GM12874 (cell line): ENCODE measurements at regions not wholly inside any gene's neighbourhood (a gene's known extent, or its start where the extent isn't known, plus 50 kb on each side); places are given as distances from the start of the nearest gene placed in this dataset.

ENCODE experiments used
- TF ChIP-seq, protein P1 (sequence below): IDR thresholded peaks from 2 replicates; pipeline ENCODE4 v1.5.1; 2011; ENCODE audit warnings: low read depth, mild to moderate bottlenecking, control low read depth, low read length, moderate library complexity; ENCODE audit not compliant: insufficient read depth

DNA sequence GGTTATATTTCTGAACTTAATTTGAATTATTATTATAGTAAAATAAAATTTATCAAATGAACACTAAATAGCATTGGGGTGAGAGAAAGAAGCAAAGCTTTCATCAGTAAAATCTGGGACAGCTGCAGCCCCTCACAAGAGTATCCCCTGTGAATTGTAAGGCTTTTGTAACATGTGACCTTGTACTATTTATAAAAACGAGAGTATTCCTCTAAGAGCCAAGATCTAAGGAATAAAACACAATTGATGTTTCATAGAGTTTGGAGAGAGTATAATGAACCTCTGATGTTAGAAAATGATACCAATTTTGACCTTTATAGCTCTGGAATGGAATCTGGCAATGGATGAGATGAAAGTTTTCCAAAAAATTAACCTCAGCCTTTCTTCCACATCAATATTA, 617.2 kb upstream of the ID4 start:
- TF ChIP-seq, protein P1, sequence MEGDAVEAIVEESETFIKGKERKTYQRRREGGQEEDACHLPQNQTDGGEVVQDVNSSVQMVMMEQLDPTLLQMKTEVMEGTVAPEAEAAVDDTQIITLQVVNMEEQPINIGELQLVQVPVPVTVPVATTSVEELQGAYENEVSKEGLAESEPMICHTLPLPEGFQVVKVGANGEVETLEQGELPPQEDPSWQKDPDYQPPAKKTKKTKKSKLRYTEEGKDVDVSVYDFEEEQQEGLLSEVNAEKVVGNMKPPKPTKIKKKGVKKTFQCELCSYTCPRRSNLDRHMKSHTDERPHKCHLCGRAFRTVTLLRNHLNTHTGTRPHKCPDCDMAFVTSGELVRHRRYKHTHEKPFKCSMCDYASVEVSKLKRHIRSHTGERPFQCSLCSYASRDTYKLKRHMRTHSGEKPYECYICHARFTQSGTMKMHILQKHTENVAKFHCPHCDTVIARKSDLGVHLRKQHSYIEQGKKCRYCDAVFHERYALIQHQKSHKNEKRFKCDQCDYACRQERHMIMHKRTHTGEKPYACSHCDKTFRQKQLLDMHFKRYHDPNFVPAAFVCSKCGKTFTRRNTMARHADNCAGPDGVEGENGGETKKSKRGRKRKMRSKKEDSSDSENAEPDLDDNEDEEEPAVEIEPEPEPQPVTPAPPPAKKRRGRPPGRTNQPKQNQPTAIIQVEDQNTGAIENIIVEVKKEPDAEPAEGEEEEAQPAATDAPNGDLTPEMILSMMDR = no peak

DNA sequence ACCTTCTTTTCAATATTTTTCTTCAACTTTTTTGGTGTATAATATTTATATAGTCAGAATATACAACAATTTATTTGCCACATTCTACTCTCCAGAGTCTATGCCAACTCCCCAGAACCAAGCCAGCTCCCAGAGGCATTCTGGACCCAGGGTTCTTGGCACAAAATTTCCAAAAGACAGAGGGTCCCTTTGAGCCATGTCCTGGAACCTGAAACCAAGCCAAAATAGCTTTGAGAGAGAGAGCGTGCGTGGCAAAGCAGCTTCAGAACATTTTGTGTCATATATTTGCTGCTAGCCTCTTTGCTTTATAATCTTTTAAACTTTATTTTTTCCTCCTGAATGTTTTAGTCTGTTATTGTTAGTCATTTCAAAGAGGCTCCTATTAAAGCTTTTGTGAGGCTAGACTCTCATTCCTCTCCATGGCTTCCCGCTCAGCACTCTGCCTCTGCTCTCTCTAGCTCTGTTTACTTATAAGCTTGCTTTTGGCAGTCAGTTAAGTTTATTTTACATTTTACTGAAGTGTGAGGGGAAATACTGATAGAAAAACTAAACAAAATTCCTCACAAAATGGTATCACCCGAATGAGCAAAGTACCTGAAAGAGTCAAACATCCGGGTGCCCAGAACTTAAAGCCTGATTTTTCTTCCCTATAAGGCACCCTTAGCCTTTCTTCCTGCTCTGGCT, 605.1 kb upstream of the ID4 start:
- TF ChIP-seq, protein P1 = no peak

DNA sequence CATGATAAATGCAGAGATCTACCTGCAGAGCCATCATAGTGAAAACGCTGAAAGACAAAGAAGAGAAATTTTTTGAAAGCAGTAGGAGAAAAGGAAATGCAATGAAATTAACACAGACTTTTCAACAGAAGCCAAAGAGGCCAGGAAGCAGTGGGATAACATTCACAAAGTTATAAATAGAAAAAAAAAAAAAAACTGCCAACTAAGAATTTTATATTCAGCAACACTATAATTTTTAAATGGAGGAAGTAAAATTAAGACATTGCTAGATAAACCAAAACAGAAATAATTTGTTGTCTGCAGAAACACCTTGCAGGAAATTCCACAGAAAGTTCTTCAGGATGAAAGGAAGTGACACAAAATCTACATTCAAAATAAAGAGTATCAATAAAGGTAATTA, 591.5 kb upstream of the ID4 start:
- TF ChIP-seq, protein P1 = no peak

DNA sequence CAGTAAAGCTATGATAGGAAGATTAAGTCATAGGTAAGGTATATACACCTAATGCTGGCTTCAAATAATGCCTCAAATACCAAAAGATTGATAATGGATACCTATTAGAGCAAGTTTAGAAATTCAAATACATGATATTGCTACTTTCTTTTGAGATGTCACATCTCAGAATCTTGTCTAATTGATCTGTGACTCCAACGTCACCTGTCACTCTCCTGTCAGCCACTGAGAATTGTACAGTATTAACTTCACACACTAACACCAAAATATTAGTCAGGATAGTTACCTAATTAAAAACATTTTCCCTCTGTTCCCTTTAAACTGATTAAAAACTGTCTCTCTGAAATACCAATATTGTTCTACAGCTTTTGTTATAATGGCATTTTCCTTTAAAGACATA, 575.5 kb upstream of the ID4 start:
- TF ChIP-seq, protein P1 = no peak

DNA sequence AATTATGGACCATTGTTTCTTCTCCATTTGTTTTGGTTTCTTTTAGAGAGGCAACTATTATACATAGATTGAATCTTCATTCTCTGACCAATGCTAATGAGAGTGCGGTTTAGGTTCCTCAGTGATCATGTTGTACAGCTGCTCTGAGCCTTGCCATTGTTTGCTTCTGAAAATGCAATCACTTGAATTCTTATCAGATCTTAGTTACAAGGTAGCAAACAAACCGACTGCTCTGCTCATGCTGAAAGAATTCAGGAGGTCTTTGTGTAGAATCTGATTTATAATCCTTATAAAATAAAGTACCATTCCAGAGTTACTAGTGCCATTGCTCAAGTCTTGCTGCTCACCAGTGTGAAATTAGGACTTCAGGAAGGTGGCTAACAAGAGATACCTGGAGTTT, 569.1 kb upstream of the ID4 start:
- TF ChIP-seq, protein P1 = no peak

DNA sequence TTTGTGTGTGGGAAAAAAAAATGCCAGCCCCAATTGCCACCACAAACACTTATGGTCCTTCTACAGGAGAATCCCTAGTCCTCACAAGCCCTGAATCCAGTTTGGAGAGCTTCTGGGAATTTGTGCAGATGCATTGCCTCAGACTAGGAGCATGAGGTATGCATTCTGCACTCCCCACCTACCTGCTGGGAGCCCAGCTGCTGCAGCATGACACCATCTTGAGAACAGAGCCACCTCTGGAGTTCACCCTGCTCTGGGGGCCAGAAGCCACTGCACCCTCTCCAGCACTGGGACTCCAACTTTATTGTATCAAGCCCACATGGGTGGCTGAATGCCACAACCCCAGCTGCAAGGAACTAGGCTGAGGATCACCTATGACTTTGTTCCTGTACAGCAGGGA, 568.5 kb upstream of the ID4 start:
- TF ChIP-seq, protein P1 = no peak

DNA sequence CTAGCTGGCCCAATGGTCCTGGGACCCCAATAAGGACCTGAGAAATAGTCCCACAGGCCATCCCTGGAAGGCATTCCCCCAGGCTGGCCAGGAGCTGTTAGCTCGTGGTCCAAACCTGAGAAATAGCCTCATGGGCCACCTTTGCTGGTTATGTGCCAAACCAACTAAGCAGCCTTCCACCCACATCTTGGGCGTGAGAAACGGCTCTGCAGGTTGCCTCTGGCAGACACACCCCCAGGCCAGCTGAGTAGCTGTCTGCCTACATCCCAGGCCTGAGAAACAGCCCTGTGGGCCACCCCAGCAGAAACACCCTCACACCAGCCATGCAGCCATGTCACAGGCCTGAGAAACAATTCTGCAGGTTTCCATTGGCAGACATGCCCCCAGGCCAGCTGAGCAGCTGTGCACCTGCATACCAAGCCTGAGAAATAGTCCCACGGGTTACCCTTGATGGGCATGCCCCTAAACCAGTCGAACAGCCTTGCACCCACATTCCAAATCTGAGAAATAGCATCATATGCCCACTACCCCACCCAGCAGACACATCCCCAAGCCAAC, 567.8 kb upstream of the ID4 start:
- TF ChIP-seq, protein P1 = no peak
